HG02970 (cell line): ENCODE measurements at regions not wholly inside any gene's neighbourhood (a gene's known extent, or its start where the extent isn't known, plus 50 kb on each side); places are given as distances from the start of the nearest gene placed in this dataset.

ENCODE experiments used
- ATAC-seq: cut with Tn5 transposase; IDR thresholded peaks from one replicate; pipeline ENCODE4 v1.9.1; 2021; ENCODE audit warnings: mild to moderate bottlenecking, moderate library complexity, moderate number of reproducible peaks; ENCODE audit not compliant: unreplicated experiment, low FRiP score

GRCh38 chr7:117929237-117929636 is 56.0 kb upstream of the CTTNBP2 start:
- no peak for ATAC-seq

GRCh38 chr7:117931314-117931713 is 58.1 kb upstream of the CTTNBP2 start:
- no peak for ATAC-seq

- no peak for ATAC-seq
Observed at GRCh38 chr7:117937049-117937752, 64.0 kb upstream of the CTTNBP2 start.

GRCh38 chr7:117937753-117938483 is 64.7 kb upstream of the CTTNBP2 start:
- no peak for ATAC-seq

GRCh38 chr7:117941138-117941810 is 68.0 kb upstream of the CTTNBP2 start:
- no peak for ATAC-seq

GRCh38 chr7:117942780-117943179 is 69.5 kb upstream of the CTTNBP2 start:
- ATAC-seq, result no peak

- no peak for ATAC-seq
Observed at GRCh38 chr7:117944886-117945285, 71.6 kb upstream of the CTTNBP2 start.

GRCh38 chr7:117946151-117946633 is 73.0 kb upstream of the CTTNBP2 start:
- ATAC-seq, result no peak

GRCh38 chr7:117949232-117949631 is 76.0 kb upstream of the CTTNBP2 start:
- ATAC-seq, result no peak

GRCh38 chr7:117950601-117951260 is 77.5 kb upstream of the CTTNBP2 start:
- ATAC-seq, result no peak

- ATAC-seq, result no peak
Observed at GRCh38 chr7:117951285-117951684, 78.0 kb upstream of the CTTNBP2 start.

GRCh38 chr7:117951691-117952280 is 78.5 kb upstream of the CTTNBP2 start:
- ATAC-seq, result no peak

GRCh38 chr7:117955046-117955445 is 81.8 kb upstream of the CTTNBP2 start:
- no peak for ATAC-seq

- no peak for ATAC-seq
Observed at GRCh38 chr7:117960351-117960750, 87.1 kb upstream of the CTTNBP2 start.

GRCh38 chr7:117961235-117961634 is 88.0 kb upstream of the CTTNBP2 start:
- ATAC-seq, result no peak

GRCh38 chr7:117962366-117962994 is 89.2 kb upstream of the CTTNBP2 start:
- no peak for ATAC-seq

GRCh38 chr7:117963264-117964197 is 90.3 kb upstream of the CTTNBP2 start:
- ATAC-seq, result no peak

- ATAC-seq, result no peak
Observed at GRCh38 chr7:117970801-117971200, 97.6 kb upstream of the CTTNBP2 start.
